ENCODE measurements at regions not wholly inside any gene's neighbourhood (a gene's known extent, or its start where the extent isn't known, plus 50 kb on each side); places are given as distances from the start of the nearest gene placed in this dataset.

- BruUV-seq (replicated peaks), result no TSS peak
These were observed 127.7 kb upstream of the RTL1 start for GRCh38 chr14:101031186-101031585.

GRCh38 chr14:101031721-101032120, 128.2 kb upstream of the RTL1 start:
- Mint-ChIP-seq H3K9me3 (ENCODE audit: unreplicated experiment) (no peaks in the 10 kb centered on the region), H3K27me3 (ENCODE audit: insufficient read depth, unreplicated experiment) (no peaks in the 10 kb centered on the region), H3K27ac (ENCODE audit: low read depth, unreplicated experiment) (no peak overlapping the region), H3K36me3 (ENCODE audit: insufficient read depth, unreplicated experiment) (peaks cover 6% of the 10 kb centered on the region), H3K4me1 (ENCODE audit: insufficient read depth, unreplicated experiment) (no peaks in the 10 kb centered on the region), H3K4me3 (ENCODE audit: unreplicated experiment) (no peak overlapping the region)
- CTCF ChIA-PET, result no interaction called here
- no peak for DNase-seq (ENCODE audit: unreplicated experiment)
- no TSS peak for BruUV-seq (replicated peaks)
- POLR2A ChIA-PET, result no interaction called here
- TF ChIP-seq, protein P1, sequence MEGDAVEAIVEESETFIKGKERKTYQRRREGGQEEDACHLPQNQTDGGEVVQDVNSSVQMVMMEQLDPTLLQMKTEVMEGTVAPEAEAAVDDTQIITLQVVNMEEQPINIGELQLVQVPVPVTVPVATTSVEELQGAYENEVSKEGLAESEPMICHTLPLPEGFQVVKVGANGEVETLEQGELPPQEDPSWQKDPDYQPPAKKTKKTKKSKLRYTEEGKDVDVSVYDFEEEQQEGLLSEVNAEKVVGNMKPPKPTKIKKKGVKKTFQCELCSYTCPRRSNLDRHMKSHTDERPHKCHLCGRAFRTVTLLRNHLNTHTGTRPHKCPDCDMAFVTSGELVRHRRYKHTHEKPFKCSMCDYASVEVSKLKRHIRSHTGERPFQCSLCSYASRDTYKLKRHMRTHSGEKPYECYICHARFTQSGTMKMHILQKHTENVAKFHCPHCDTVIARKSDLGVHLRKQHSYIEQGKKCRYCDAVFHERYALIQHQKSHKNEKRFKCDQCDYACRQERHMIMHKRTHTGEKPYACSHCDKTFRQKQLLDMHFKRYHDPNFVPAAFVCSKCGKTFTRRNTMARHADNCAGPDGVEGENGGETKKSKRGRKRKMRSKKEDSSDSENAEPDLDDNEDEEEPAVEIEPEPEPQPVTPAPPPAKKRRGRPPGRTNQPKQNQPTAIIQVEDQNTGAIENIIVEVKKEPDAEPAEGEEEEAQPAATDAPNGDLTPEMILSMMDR (IDR thresholded peaks at IDR 0.05; ENCODE audit: unreplicated experiment), result no peak
- intact Hi-C loops (cut with micrococcal nuclease), result no loop called here

More at GRCh38 chr14:101031186-101031585, 127.7 kb upstream of the RTL1 start:
- DNase-seq (ENCODE audit: unreplicated experiment), result no peak
- H3K36me3 Mint-ChIP-seq (ENCODE audit: insufficient read depth, unreplicated experiment), result peaks cover 6% of the 10 kb centered on the region
- no peak overlapping the region for H3K4me3 Mint-ChIP-seq (ENCODE audit: unreplicated experiment)
- no peaks in the 10 kb centered on the region for H3K4me1 Mint-ChIP-seq (ENCODE audit: insufficient read depth, unreplicated experiment)
- no peak overlapping the region for H3K27ac Mint-ChIP-seq (ENCODE audit: low read depth, unreplicated experiment)
- TF ChIP-seq, protein P1 (IDR thresholded peaks at IDR 0.05; ENCODE audit: unreplicated experiment), result no peak
- H3K9me3 Mint-ChIP-seq (ENCODE audit: unreplicated experiment), result no peaks in the 10 kb centered on the region
- no peaks in the 10 kb centered on the region for H3K27me3 Mint-ChIP-seq (ENCODE audit: insufficient read depth, unreplicated experiment)
- ChIA-PET POLR2A (interaction anchor here (1.0 kb wide), 1 partner anchor 34 kb away, joined by 4 read pairs; no protein-coding TSS in a partner anchor), CTCF (no interaction called here)
- intact Hi-C loops (cut with micrococcal nuclease), result no loop called here

GRCh38 chr14:101032433-101032832, 128.9 kb upstream of the RTL1 start:
- intact Hi-C loops (cut with micrococcal nuclease), result no loop called here
- H3K27ac Mint-ChIP-seq (ENCODE audit: low read depth, unreplicated experiment), result no peak overlapping the region
- H3K4me1 Mint-ChIP-seq (ENCODE audit: insufficient read depth, unreplicated experiment), result no peaks in the 10 kb centered on the region
- BruUV-seq (replicated peaks), result no TSS peak
- peaks cover 6% of the 10 kb centered on the region for H3K36me3 Mint-ChIP-seq (ENCODE audit: insufficient read depth, unreplicated experiment)
- TF ChIP-seq, protein P1 (IDR thresholded peaks at IDR 0.05; ENCODE audit: unreplicated experiment), result no peak
- no peaks in the 10 kb centered on the region for H3K27me3 Mint-ChIP-seq (ENCODE audit: insufficient read depth, unreplicated experiment)
- ChIA-PET CTCF (interaction anchor here (0.6 kb wide), 1 partner anchor 11 kb away, joined by 5 read pairs; no protein-coding TSS in a partner anchor), POLR2A (no interaction called here)
- H3K9me3 Mint-ChIP-seq (ENCODE audit: unreplicated experiment), result no peaks in the 10 kb centered on the region
- H3K4me3 Mint-ChIP-seq (ENCODE audit: unreplicated experiment), result no peak overlapping the region
- DNase-seq (ENCODE audit: unreplicated experiment), result no peak

- intact Hi-C loops (cut with micrococcal nuclease), result no loop called here
- TF ChIP-seq, protein P1 (IDR thresholded peaks at IDR 0.05; ENCODE audit: unreplicated experiment), result no peak
- CTCF ChIA-PET, result no interaction called here
- no peaks in the 10 kb centered on the region for H3K27me3 Mint-ChIP-seq (ENCODE audit: insufficient read depth, unreplicated experiment)
- no peaks in the 10 kb centered on the region for H3K9me3 Mint-ChIP-seq (ENCODE audit: unreplicated experiment)
- H3K27ac Mint-ChIP-seq (ENCODE audit: low read depth, unreplicated experiment), result no peak overlapping the region
- no peak for DNase-seq (ENCODE audit: unreplicated experiment)
- no peaks in the 10 kb centered on the region for H3K4me1 Mint-ChIP-seq (ENCODE audit: insufficient read depth, unreplicated experiment)
- POLR2A ChIA-PET, result no interaction called here
- no TSS peak for BruUV-seq (replicated peaks)
- peaks cover 6% of the 10 kb centered on the region for H3K36me3 Mint-ChIP-seq (ENCODE audit: insufficient read depth, unreplicated experiment)
- H3K4me3 Mint-ChIP-seq (ENCODE audit: unreplicated experiment), result no peak overlapping the region
These were observed 129.5 kb upstream of the RTL1 start for GRCh38 chr14:101033006-101033405.
